Heart right ventricle (tissue), 16 donors: ENCODE measurements at regions not wholly inside any gene's neighbourhood (a gene's known extent, or its start where the extent isn't known, plus 50 kb on each side); places are given as distances from the start of the nearest gene placed in this dataset.

ENCODE experiments used
- ATAC-seq, 8 donors: fragments of 200-7000 bp; cut with Tn5 transposase; one replicate each; pipeline ENCODE4 v1.9.1; 2020; ENCODE audit warnings: mild to moderate bottlenecking in 8 of 8, moderate library complexity in 8 of 8, moderate number of reproducible peaks in 1 of 8
- DNase-seq, 2 donors: peaks; one replicate each; pipeline ENCODE4 v3.0.0-alpha.2; 2020
- H3K27ac ChIP-seq, 10 donors: fragments of 200-600 bp; sonication (generic) in 2 of 10; one replicate each; pipeline versions ENCODE4 v1.5.0 to v1.8.0; 2020 to 2022; ENCODE audit warnings: mild to moderate bottlenecking in 3 of 10
- H3K27me3 ChIP-seq, 7 donors: fragments of 200-600 bp; one replicate each; pipeline ENCODE4 v1.8.0; 2021 to 2022; ENCODE audit warnings: mild to moderate bottlenecking in 2 of 7
- H3K36me3 ChIP-seq, 9 donors: fragments of 200-600 bp; sonication (generic) in 1 of 9; one replicate each; pipeline versions ENCODE4 v1.5.0 to v1.8.0; 2020 to 2022; ENCODE audit warnings: mild to moderate bottlenecking in 2 of 9
- H3K4me1 ChIP-seq, 9 donors: fragments of 200-600 bp; sonication (generic) in 1 of 9; one replicate each; pipeline versions ENCODE4 v1.5.0 to v1.8.0; 2020 to 2022; ENCODE audit warnings: mild to moderate bottlenecking in 4 of 9
- H3K4me3 ChIP-seq, 10 donors: fragments of 200-600 bp; sonication (generic) in 2 of 10; one replicate each; pipeline versions ENCODE4 v1.5.0 to v1.8.0; 2020 to 2022; ENCODE audit warnings: mild to moderate bottlenecking in 7 of 10, moderate library complexity in 2 of 10
- H3K9me3 ChIP-seq, 11 donors: fragments of 200-600 bp in 10 of 11; sonication (generic) in 2 of 11; one replicate each; pipeline versions ENCODE4 v1.5.0 to v1.8.0; 2013 to 2022; ENCODE audit warnings: mild to moderate bottlenecking in 2 of 11, control low read depth in 1 of 11, moderate library complexity in 1 of 11
- CTCF ChIP-seq, 9 donors: fragments of 200-600 bp; sonication (generic) in 2 of 9; IDR thresholded peaks; one replicate each; pipeline versions ENCODE4 v1.5.0 to v1.8.0; 2021 to 2022; ENCODE audit warnings: antibody characterized with exemption in 9 of 9, mild to moderate bottlenecking in 5 of 9, moderate library complexity in 1 of 9
- WGBS, 2 donors: extraction: QIAGEN DNeasy Blood & Tissue Kit; methylation state at CpG; one replicate each; pipeline ENCODE4 v1.1.7; 2013; ENCODE audit warnings: inconsistent platforms in 1 of 2; 5-methylcytosine and 5-hydroxymethylcytosine counted together
- intact Hi-C, 10 donors: fragments of 100-400 bp; cut with DNase I; formaldehyde crosslinking; loops; one replicate each; pipeline versions ENCODE4 v1.11.1 to v1.14.2; 2022
- donor health status: Arrhythmogenic right ventricular cardiomyopathy.
- donor health status: ischemic (EF 13 %, LVEDD 7.1; RV severe dilation, severe dysfunction).
- donor health status: healthy with polysubstance abuse.
- donor health status: DM: no; HTN: yes; CAD: no.
- donor health status: DM: no; HTN: no; CAD: no.
- donor health status: ischemic (EF 25% LVEDD 6.9; RV normal size, moderate dysfunction).
- donor health status: ischemic (EF 25% LVEDD 5.7; RV mildly dilated, moderate dysfunction).
- donor health status: healthy.
- donor health status: DM: yes; HTN: yes; CAD: no.
- donor health status: Ischemic cardiomyopathy.
- donor health status: ischemic (EF 35%, LVEDD 5.7; RV mildly dilated, moderate dysfunction).
- donor health status: nonischemic (EF 11% LVEDD 7.7; RV severe dilation, severe dysfunction).
- donor health status: DM: yes; HTN: yes; CAD: no.
- donor health status: PGD.
- donor health status: ischemic (EF 29% LVEDD 5.4; RV normal size, mild dysfunction).
- donor health status: nonischemic (EF 23%, LVEDD 6.1; RV moderate dilation, normal function).

GRCh38 chr2:236764716-236765115 lies 195.1 kb downstream of the ACKR3 start:
- intact Hi-C loops: no loop called here
- H3K27me3 ChIP-seq: no peaks in the 10 kb centered on the region
- DNase-seq (no peak), ATAC-seq (no peak)
- peaks cover 0 to 10% (median 0%) of the 10 kb centered on the region in 11 donors for H3K9me3 ChIP-seq
- no peak for TF ChIP-seq CTCF (IDR thresholded peaks at IDR 0.05)
- H3K27ac ChIP-seq: no peak overlapping the region
- no peak overlapping the region for H3K4me3 ChIP-seq
- H3K36me3 ChIP-seq: no peaks in the 10 kb centered on the region
- no peaks in the 10 kb centered on the region for H3K4me1 ChIP-seq
- 77 to 98% methylated on average over 2 of the region's 2 CpGs for WGBS, 2 donors

GRCh38 chr2:236765478-236765877 lies 195.9 kb downstream of the ACKR3 start:
- H3K36me3 ChIP-seq: no peaks in the 10 kb centered on the region
- H3K9me3 ChIP-seq: peaks cover 0 to 10% (median 0%) of the 10 kb centered on the region in 11 donors
- no peak overlapping the region for H3K27ac ChIP-seq
- 84% methylated on average over 3 of the region's 3 CpGs for WGBS, 2 donors
- ATAC-seq: no peak
- no peak overlapping the region for H3K4me3 ChIP-seq
- TF ChIP-seq CTCF (IDR thresholded peaks at IDR 0.05): no peak
- intact Hi-C loops: no loop called here
- no peak for DNase-seq
- H3K4me1 ChIP-seq: no peaks in the 10 kb centered on the region
- no peaks in the 10 kb centered on the region for H3K27me3 ChIP-seq

GRCh38 chr2:236766850-236767249 lies 197.2 kb downstream of the ACKR3 start:
- no peak overlapping the region for H3K4me3 ChIP-seq
- H3K27me3 ChIP-seq: no peaks in the 10 kb centered on the region
- TF ChIP-seq CTCF (IDR thresholded peaks at IDR 0.05): no peak
- DNase-seq: no peak
- intact Hi-C loops: no loop called here
- no peaks in the 10 kb centered on the region for H3K4me1 ChIP-seq
- H3K27ac ChIP-seq: no peak overlapping the region
- no peaks in the 10 kb centered on the region for H3K36me3 ChIP-seq
- peaks cover 0 to 10% (median 0%) of the 10 kb centered on the region in 11 donors for H3K9me3 ChIP-seq
- WGBS, 2 donors: 100% methylated on average over 2 of the region's 2 CpGs
- no peak for ATAC-seq

GRCh38 chr2:236767941-236768340 lies 198.3 kb downstream of the ACKR3 start:
- no peak for DNase-seq
- Histone ChIP-seq H3K36me3 (no peaks in the 10 kb centered on the region), H3K27ac (no peak overlapping the region), H3K27me3 (no peaks in the 10 kb centered on the region), H3K4me1 (no peaks in the 10 kb centered on the region), H3K9me3 (peaks cover 0 to 10% (median 0%) of the 10 kb centered on the region in 11 donors), H3K4me3 (no peak overlapping the region)
- ATAC-seq: no peak
- WGBS, 2 donors: 94% methylated on average over 7 of the region's 7 CpGs
- intact Hi-C loops: no loop called here
- no peak for TF ChIP-seq CTCF (IDR thresholded peaks at IDR 0.05)
